HEK293T (cell line): ENCODE measurements at regions not wholly inside any gene's neighbourhood (a gene's known extent, or its start where the extent isn't known, plus 50 kb on each side); places are given as distances from the start of the nearest gene placed in this dataset.
A peak's percentile ranks its signal among the peaks of the same experiment; 100 is the strongest.

Source experiments
- CTCF ChIA-PET: fragments of 350-600 bp; formaldehyde crosslinking; extraction: SDS; loops from one replicate; lab custom pipeline; 2021; ENCODE audit warnings: antibody characterized with exemption, inconsistent platforms; lab: Yijun Ruan, JAX
- POLR2A ChIA-PET: fragments of 350-600 bp; formaldehyde crosslinking; extraction: SDS; loops from one replicate; lab custom pipeline; 2020; ENCODE audit warnings: antibody characterized with exemption, inconsistent platforms; lab: Yijun Ruan, JAX
- DNase-seq: peaks from one replicate; pipeline ENCODE4 v3.0.0; 2012; ENCODE audit warnings: mixed read lengths; ENCODE audit errors: extremely low spot score
- ARNT ChIP-seq: fragments of 450-650 bp; IDR thresholded peaks from 2 replicates; pipeline ENCODE4 v1.6.1; 2017; ENCODE audit warnings: mild to moderate bottlenecking
- BHLHE40 ChIP-seq: fragments of 450-650 bp; IDR thresholded peaks from 2 replicates; pipeline ENCODE4 v1.6.1; 2016; ENCODE audit warnings: mild to moderate bottlenecking, moderate library complexity, borderline replicate concordance
- CTBP1 ChIP-seq: fragments of 450-650 bp; IDR thresholded peaks from 2 replicates; pipeline ENCODE4 v1.6.1; 2016; ENCODE audit warnings: borderline replicate concordance
- ELF4 ChIP-seq: fragments of 450-650 bp; IDR thresholded peaks from 2 replicates; pipeline ENCODE4 v1.6.1; 2017; ENCODE audit warnings: antibody characterized with exemption
- FOXA1 ChIP-seq: fragments of 450-650 bp; IDR thresholded peaks from 2 replicates; pipeline ENCODE4 v1.6.1; 2016; ENCODE audit warnings: mild to moderate bottlenecking
- FOXK2 ChIP-seq: fragments of 450-650 bp; IDR thresholded peaks from 2 replicates; pipeline ENCODE4 v1.6.1; 2016; ENCODE audit warnings: mild to moderate bottlenecking
- FOXM1 ChIP-seq: fragments of 450-650 bp; IDR thresholded peaks from 2 replicates; pipeline ENCODE4 v1.6.1; 2017; ENCODE audit warnings: mild to moderate bottlenecking, borderline replicate concordance
- HDGF ChIP-seq: fragments of 450-650 bp; IDR thresholded peaks from 2 replicates; pipeline ENCODE4 v1.6.1; 2017; ENCODE audit warnings: antibody characterized with exemption, borderline replicate concordance
- L3MBTL2 ChIP-seq: fragments of 450-650 bp; conservative IDR thresholded peaks from 2 replicates; pipeline ENCODE4 v1.6.1; 2016; ENCODE audit warnings: mild to moderate bottlenecking
- LEF1 ChIP-seq: fragments of 450-650 bp; IDR thresholded peaks from 2 replicates; pipeline ENCODE4 v1.6.1; 2017; ENCODE audit warnings: mild to moderate bottlenecking, borderline replicate concordance
- NFRKB ChIP-seq: fragments of 450-650 bp; IDR thresholded peaks from 2 replicates; pipeline ENCODE4 v1.6.1; 2016; ENCODE audit warnings: mild to moderate bottlenecking, moderate library complexity
- SP1 ChIP-seq: fragments of 450-650 bp; IDR thresholded peaks from 2 replicates; pipeline ENCODE4 v1.6.1; 2017
- SUZ12 ChIP-seq: fragments of 450-650 bp; IDR thresholded peaks from 2 replicates; pipeline ENCODE4 v1.6.1; 2016; ENCODE audit warnings: mild to moderate bottlenecking
- TARDBP ChIP-seq: fragments of 450-650 bp; IDR thresholded peaks from 2 replicates; pipeline ENCODE4 v1.6.1; 2016
- ZNF384 ChIP-seq: fragments of 450-650 bp; IDR thresholded peaks from 2 replicates; pipeline ENCODE4 v1.6.1; 2016
- TF ChIP-seq, protein P1 (sequence below): fragments of 450-650 bp; IDR thresholded peaks from 2 replicates; pipeline ENCODE4 v1.6.1; 2016

DNA sequence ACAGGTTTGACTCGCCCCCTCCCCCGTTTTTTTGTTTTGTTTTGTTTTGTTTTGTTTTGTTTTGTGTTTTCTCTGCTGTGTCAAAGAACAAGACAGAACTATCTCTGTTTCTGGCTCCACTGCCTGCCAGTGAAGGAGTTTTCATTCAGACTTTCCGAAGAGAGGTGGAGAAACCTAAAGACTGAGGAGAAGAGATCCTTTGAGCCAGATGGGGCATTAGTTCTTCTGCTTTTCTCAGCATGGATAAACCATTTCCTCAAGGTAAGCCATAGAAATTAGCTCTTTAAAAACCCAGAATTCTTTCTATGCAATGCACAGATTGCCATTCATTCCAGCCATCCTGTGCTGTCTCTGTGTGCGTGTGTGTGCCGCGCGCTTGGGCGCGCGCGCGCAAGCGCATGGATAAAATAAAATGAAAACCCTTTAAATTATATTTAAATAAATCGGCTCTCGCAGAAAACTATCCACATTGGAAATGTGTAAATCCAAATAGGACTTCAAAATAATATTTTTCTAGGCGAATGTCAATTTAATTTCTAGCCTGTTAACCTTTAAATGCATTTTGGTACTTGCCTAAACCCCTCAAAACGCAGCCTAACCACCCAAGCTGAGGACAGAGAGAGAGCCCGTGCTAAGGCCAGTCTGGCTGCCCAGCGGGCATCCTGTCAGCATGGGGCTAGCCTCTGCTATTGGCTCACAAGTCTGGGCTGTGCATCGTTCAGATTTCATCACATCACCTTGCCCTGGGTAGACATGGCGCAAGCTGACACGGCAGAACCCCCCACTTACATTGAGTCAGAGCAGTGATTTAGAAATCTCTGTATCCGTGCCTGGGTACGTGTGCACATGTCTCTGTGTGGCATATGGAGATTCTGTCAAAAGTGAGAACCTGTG, 113.0 kb upstream of the VAMP7 start:
- ChIA-PET POLR2A (no interaction called here), CTCF (no interaction called here)
- no peak for DNase-seq
- TF ChIP-seq FOXA1 (no peak), ARNT (no peak), SUZ12 (no peak), TARDBP (no peak), FOXK2 (no peak), L3MBTL2 (no peak), CTBP1 (no peak), HDGF (no peak)

DNA sequence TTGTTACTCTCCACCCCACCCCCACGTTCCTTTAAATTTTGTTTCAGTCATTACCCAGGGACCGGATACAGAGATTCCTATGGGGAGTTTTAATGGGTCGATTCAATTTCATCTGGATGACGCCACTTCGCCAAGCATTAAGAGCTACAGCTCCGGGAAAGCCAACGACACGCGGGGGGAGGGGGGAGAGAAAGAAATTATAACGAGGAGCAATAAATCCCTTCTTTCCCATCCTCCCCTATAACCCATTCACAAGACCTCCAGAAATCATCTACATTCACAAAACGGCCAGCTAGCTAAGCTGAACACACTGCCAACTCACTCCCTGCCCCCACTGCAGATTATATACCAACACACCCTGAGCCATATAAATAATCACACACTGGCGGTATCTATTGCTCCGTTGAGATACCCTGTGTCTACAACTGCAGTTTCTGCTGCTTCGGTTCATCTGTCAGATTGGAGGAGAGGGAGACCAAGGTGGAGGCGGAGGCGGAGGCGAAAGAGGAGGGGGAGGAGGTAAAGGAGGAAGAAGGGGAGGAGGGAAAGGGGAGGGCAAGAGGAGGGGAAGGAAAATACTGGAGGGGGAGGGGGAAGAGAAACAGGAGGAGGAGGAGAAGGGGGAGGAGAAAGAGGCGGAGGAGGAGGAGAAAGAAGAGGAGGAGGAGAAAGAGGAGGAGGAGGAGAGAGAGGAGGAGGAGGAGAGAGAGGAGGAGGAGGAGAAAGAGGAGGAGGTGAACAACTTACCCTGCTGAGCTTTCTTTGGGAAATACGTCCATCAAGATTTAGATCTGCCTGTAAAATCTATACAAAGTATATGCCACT, 113.9 kb upstream of the VAMP7 start:
- POLR2A ChIA-PET = no interaction called here
- DNase-seq = peak; percentile 60
- CTCF ChIA-PET = no interaction called here
- TF ChIP-seq HDGF = no peak
- peak; percentile 26; the same call in 1 of the 2 replicates for TF ChIP-seq L3MBTL2

DNA sequence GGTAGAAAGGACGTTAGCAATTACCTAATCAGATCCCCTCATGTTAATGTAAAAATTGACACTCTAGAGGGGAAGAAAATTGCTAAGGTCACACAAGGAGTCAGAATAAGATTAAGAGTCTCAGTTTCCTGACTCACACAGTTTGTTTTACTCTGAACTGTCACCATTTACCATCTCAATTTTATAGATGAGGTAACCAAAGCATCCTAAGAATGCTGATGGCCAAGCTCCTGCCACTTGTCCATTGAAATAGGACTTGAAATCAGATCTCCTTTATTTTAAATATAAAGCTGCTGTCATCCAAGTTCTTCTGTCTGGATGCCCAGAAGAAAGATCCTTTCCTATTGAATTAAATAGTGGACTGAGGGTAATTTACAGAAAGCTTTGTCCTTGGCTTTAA, 114.8 kb upstream of the VAMP7 start:
- CTCF ChIA-PET = no interaction called here
- DNase-seq = no peak
- no peak for TF ChIP-seq ARNT
- TF ChIP-seq BHLHE40 = no peak
- no peak for TF ChIP-seq CTBP1
- TF ChIP-seq L3MBTL2 = no peak
- TF ChIP-seq LEF1 = no peak
- no peak for TF ChIP-seq ELF4
- no peak for TF ChIP-seq ZNF384
- no peak for TF ChIP-seq SUZ12
- TF ChIP-seq, protein P1, sequence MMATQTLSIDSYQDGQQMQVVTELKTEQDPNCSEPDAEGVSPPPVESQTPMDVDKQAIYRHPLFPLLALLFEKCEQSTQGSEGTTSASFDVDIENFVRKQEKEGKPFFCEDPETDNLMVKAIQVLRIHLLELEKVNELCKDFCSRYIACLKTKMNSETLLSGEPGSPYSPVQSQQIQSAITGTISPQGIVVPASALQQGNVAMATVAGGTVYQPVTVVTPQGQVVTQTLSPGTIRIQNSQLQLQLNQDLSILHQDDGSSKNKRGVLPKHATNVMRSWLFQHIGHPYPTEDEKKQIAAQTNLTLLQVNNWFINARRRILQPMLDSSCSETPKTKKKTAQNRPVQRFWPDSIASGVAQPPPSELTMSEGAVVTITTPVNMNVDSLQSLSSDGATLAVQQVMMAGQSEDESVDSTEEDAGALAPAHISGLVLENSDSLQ = no peak
- TF ChIP-seq TARDBP = no peak
- no peak for TF ChIP-seq FOXM1
- no peak for TF ChIP-seq FOXK2
- no peak for TF ChIP-seq HDGF
- TF ChIP-seq SP1 = no peak
- TF ChIP-seq NFRKB = no peak
- TF ChIP-seq FOXA1 = no peak
- POLR2A ChIA-PET = no interaction called here

DNA sequence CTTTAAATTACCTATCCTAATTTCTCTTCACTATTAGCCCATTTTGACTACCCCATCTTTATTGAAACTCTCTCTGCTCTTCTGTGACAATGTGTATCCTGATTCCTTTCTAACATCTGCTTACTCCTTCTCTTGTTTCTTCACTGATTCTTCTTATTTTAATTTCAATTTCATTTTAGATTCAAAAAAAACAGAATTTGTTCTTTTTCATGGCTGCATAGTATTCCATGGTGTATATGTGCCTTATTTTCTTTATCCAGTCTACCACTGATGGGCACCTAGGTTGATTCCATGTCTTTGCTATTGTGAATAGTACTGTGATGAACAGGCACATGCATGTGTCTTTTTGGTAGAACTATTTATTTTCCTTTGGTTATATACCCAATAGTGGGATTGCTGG, 120.0 kb upstream of the VAMP7 start:
- DNase-seq = no peak
- ChIA-PET POLR2A (no interaction called here), CTCF (no interaction called here)
- TF ChIP-seq TARDBP = no peak
- no peak for TF ChIP-seq FOXK2
- no peak for TF ChIP-seq HDGF
- TF ChIP-seq, protein P1 = no peak
- no peak for TF ChIP-seq NFRKB
- no peak for TF ChIP-seq SP1
- TF ChIP-seq FOXM1 = no peak

DNA sequence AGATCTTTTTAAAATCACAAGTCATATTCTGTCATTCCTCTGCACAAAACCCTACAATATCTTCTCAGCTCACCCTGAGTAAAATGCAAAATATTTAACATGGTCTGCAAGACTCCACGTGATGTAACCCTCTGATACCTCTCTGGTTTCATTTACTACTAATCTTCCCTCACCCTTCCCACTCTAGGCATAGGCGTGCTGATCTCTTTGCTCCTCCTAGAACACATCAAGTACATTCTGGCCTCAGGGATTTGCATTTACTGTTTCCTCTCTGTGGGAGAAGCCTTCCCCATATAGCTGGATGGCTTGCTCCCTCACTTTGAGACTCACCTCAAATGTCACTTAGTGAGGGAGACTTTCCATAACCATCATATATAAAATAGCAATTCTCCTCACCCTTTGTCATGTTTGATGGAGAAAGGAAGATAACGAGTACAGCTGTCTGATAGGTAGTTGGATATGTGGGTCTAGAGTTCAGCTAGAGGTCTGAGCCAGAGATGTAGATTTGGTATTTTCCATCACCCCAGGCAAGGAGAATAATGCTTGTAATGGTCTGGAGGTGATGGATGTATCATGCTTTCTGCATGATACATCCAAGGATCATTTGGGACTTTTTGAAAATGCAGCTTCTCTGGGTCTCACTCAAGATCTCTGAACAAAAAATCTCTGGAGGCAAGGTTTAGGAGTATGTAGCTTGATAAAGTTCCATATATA, 123.9 kb upstream of the VAMP7 start:
- POLR2A ChIA-PET = no interaction called here
- TF ChIP-seq TARDBP = no peak
- no peak for TF ChIP-seq ZNF384
- no peak for TF ChIP-seq ARNT
- TF ChIP-seq SP1 = no peak
- CTCF ChIA-PET = no interaction called here
- no peak for DNase-seq

DNA sequence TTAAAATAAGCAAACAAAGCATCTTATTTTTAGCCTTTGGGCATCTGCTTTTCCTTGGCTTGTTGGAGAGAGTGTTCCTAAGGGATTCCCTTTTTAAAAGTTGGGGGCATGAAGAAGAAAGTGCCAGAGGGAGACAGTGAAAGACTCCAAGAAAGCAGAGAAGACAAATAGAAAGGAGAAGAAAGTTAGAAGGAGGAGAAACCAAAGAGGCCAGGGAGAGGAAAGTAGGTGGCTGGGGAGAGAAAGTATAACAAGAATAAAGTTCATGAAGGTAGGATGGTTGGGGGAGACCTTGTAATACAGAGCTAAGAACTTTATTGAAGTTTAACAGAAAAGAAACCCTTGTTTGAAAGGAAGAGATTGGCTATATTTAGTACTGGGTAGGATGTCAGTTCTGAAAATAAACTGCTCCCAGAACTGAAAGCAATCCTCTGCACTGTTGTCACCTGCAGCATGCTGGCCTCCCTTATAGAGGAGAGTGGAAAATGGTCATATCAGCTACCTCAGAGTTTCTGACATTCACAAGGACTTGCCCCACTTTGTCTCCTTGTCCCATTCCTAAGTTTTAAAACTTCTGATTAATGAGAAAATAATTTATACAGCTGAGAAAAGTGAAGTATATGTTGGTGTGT, 125.3 kb upstream of the VAMP7 start:
- CTCF ChIA-PET = no interaction called here
- POLR2A ChIA-PET = no interaction called here
- DNase-seq = no peak
- TF ChIP-seq FOXM1 = no peak

DNA sequence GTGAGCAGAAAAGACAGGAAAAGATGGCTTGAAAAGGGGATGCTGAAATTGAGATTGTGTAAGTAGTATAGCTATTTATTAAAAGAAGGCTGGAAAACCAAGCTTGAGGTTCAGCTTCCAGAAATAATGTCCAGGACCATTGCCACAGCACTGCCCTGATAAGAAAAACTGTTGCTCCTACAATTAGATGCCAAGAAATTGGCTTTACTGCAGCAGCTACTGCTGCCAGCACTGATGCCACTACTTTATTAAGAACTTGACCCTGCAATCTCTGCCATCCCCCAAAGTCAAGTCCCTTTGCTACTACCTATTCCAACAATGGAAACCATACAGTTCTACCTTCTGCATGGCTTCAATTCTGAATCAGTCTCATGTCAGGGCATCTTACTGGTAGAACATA, 130.0 kb upstream of the VAMP7 start:
- no peak for DNase-seq
- POLR2A ChIA-PET = no interaction called here
- CTCF ChIA-PET = no interaction called here
- TF ChIP-seq SP1 (no peak), BHLHE40 (no peak), ZNF384 (no peak), SUZ12 (no peak)
